ENCODE measurements at regions not wholly inside any gene's neighbourhood (a gene's known extent, or its start where the extent isn't known, plus 50 kb on each side); places are given as distances from the start of the nearest gene placed in this dataset.

GRCh38 chr10:130747946-130748345 lies 563.6 kb downstream of the TCERG1L start:
- 49% methylated on average over 13 of the region's 13 CpGs for WGBS (ENCODE audit: missing lambda C conversion rate)
- no peak for FAIRE-seq
- no peak for DNase-seq (ENCODE audit: low read depth in 1 of 2, low spot score in 1 of 2)
- H3K4me3 ChIP-seq = no peak overlapping the region
- CTCF ChIA-PET = no interaction called here
- no peak for ATAC-seq
- H3K4me1 ChIP-seq = no peaks in the 10 kb centered on the region
- TF ChIP-seq USF2 (IDR thresholded peaks at IDR 0.05) (no peak), PBX3 (IDR thresholded peaks at IDR 0.05) (no peak), GATA3 (IDR thresholded peaks at IDR 0.05; ENCODE audit: borderline replicate concordance) (no peak), CHD4 (IDR thresholded peaks at IDR 0.05; ENCODE audit: borderline replicate concordance) (no peak), TP53 (CRISPR knock-in tag; IDR thresholded peaks at IDR 0.05) (no peak), ELK1 (IDR thresholded peaks at IDR 0.05; ENCODE audit: low read depth, low read length) (no peak), ZSCAN20 (CRISPR knock-in tag; IDR thresholded peaks at IDR 0.05) (no peak), FOSL2 (IDR thresholded peaks at IDR 0.05) (no peak), FOSL2 (CRISPR knock-in tag; IDR thresholded peaks at IDR 0.05) (no peak), ZC3H11A (IDR thresholded peaks at IDR 0.05) (no peak), NR3C1 (IDR thresholded peaks at IDR 0.05) (no peak), CTCF (IDR thresholded peaks at IDR 0.05) (no peak)
- no peaks in the 10 kb centered on the region for H3K9me3 ChIP-seq
- H3K4me2 ChIP-seq = no peak overlapping the region
- no peak overlapping the region for H3K27ac ChIP-seq
- POLR2A ChIA-PET = no interaction called here

- Histone ChIP-seq H3K27ac (no peak overlapping the region), H3K4me2 (no peak overlapping the region), H3K4me1 (no peaks in the 10 kb centered on the region), H3K9me3 (no peaks in the 10 kb centered on the region), H3K4me3 (no peak overlapping the region)
- FAIRE-seq (no peak), ATAC-seq (no peak), DNase-seq (ENCODE audit: low read depth in 1 of 2, low spot score in 1 of 2) (no peak)
- WGBS (ENCODE audit: missing lambda C conversion rate) = 9% methylated on average over 13 of the region's 14 CpGs
- CTCF ChIA-PET = interaction anchor here (1.4 kb wide), 1 partner anchor 19 kb away, joined by 3 read pairs; no protein-coding TSS in a partner anchor
- no peak for TF ChIP-seq ATOH8 (CRISPR knock-in tag; IDR thresholded peaks at IDR 0.05; ENCODE audit: low read depth)
- no peak for TF ChIP-seq CBX2 (IDR thresholded peaks at IDR 0.05; ENCODE audit: borderline replicate concordance, low read depth)
- TF ChIP-seq HOXB13 (CRISPR knock-in tag; IDR thresholded peaks at IDR 0.05; ENCODE audit: low read depth) = no peak
- no peak for TF ChIP-seq RNF2 (IDR thresholded peaks at IDR 0.05; ENCODE audit: borderline replicate concordance, low read depth)
- no peak for TF ChIP-seq REST (IDR thresholded peaks at IDR 0.05)
- TF ChIP-seq HES2 (IDR thresholded peaks at IDR 0.05) = no peak
- TF ChIP-seq HMGXB4 (CRISPR knock-in tag; IDR thresholded peaks at IDR 0.05; ENCODE audit: borderline replicate concordance) = no peak
- no peak for TF ChIP-seq FOSB (CRISPR knock-in tag; IDR thresholded peaks at IDR 0.05)
- no peak for TF ChIP-seq ZSCAN20 (CRISPR knock-in tag; IDR thresholded peaks at IDR 0.05)
- POLR2A ChIA-PET = no interaction called here
Measured at GRCh38 chr10:130748409-130749057, 563.0 kb downstream of the TCERG1L start.

All from A549 (cell line).